Psoas muscle (tissue), 7 donors: ENCODE measurements at regions not wholly inside any gene's neighbourhood (a gene's known extent, or its start where the extent isn't known, plus 50 kb on each side); places are given as distances from the start of the nearest gene placed in this dataset.

Experiments
- ATAC-seq, 4 donors: fragments of 200-7000 bp; cut with Tn5 transposase; one replicate each; pipeline ENCODE4 v1.9.1; 2020; ENCODE audit warnings: moderate library complexity in 3 of 4, mild to moderate bottlenecking in 2 of 4
- DNase-seq, 2 donors: peaks; one replicate each; pipeline ENCODE4 v3.0.0-alpha.2; 2020
- H3K27ac ChIP-seq: fragments of 200-600 bp; one replicate; pipeline ENCODE4 v1.8.0; 2022
- H3K27me3 ChIP-seq, 3 donors: fragments of 200-600 bp in 1 of 3; one replicate each; pipeline versions ENCODE4 v1.6.1 to v1.8.0; 2013 to 2022; ENCODE audit warnings: low read length in 2 of 3, mild to moderate bottlenecking in 2 of 3, moderate library complexity in 1 of 3; ENCODE audit not compliant: insufficient read depth in 3 of 3
- H3K36me3 ChIP-seq, 2 donors: fragments of 200-600 bp in 1 of 2; one replicate each; pipeline versions ENCODE4 v1.6.1 to v1.8.0; 2013 to 2022; ENCODE audit warnings: low read depth in 1 of 2, mild to moderate bottlenecking in 1 of 2, moderate library complexity in 1 of 2; ENCODE audit not compliant: insufficient read depth in 1 of 2
- H3K4me1 ChIP-seq: fragments of 200-600 bp; one replicate; pipeline ENCODE4 v1.8.0; 2022
- H3K4me3 ChIP-seq: fragments of 200-600 bp; one replicate; pipeline ENCODE4 v1.8.0; 2022; ENCODE audit warnings: mild to moderate bottlenecking
- H3K9me3 ChIP-seq: fragments of 200-600 bp; one replicate; pipeline ENCODE4 v1.8.0; 2022
- WGBS, 3 donors: extraction: QIAGEN DNeasy Blood & Tissue Kit; methylation state at CpG; one replicate each; pipeline versions ENCODE4 v1.1.6 to v1.1.7; 2013; 5-methylcytosine and 5-hydroxymethylcytosine counted together
- intact Hi-C, 2 donors: fragments of 100-400 bp; cut with DNase I; formaldehyde crosslinking; loops; one replicate each; pipeline versions ENCODE4 v1.11.0 to v1.14.2; 2022
- TF ChIP-seq, protein P1 (sequence below): fragments of 200-600 bp; IDR thresholded peaks from one replicate; pipeline ENCODE4 v1.8.0; 2022; ENCODE audit warnings: antibody characterized with exemption
- donor health status: healthy with polysubstance abuse.
- donor health status: DM: no; HTN: no; CAD: no; lungs with moderate emphysema.
- donor health status: Bipolar disorder and iron deficiency.
- donor health status: healthy.
- donor health status: DM: yes; HTN: yes; CAD: no.
- donor health status: DM: no; HTN: no; CAD: no.
- donor health status: DM: yes; HTN: yes; CAD: no.

DNA sequence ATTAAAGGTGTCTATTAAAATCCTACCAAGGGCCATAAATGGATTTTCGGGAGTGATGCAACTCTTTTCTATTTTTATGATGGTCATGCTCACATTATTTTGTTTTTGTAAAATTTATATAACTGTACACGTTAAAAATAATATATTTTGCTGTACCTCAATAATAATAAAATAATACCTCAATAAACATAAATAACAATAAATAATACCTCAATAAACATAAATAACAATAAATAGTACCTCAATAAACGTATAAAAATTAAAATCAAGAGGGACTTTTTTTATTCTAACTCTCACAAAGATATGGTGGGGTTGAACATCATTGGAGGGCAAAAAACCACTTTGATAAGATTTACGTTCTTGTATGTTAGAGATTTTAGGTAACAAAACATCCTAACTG is 1189.6 kb upstream of the CELF2 start:
- H3K4me3 ChIP-seq, result no peak overlapping the region
- 84 to 85% (median 85%) methylated on average over 4 of the region's 4 CpGs for WGBS, 3 donors
- H3K9me3 ChIP-seq, result peaks cover 2% of the 10 kb centered on the region
- no peak for ATAC-seq
- H3K36me3 ChIP-seq, result no peaks in the 10 kb centered on the region
- no peak overlapping the region for H3K27ac ChIP-seq
- TF ChIP-seq, protein P1, sequence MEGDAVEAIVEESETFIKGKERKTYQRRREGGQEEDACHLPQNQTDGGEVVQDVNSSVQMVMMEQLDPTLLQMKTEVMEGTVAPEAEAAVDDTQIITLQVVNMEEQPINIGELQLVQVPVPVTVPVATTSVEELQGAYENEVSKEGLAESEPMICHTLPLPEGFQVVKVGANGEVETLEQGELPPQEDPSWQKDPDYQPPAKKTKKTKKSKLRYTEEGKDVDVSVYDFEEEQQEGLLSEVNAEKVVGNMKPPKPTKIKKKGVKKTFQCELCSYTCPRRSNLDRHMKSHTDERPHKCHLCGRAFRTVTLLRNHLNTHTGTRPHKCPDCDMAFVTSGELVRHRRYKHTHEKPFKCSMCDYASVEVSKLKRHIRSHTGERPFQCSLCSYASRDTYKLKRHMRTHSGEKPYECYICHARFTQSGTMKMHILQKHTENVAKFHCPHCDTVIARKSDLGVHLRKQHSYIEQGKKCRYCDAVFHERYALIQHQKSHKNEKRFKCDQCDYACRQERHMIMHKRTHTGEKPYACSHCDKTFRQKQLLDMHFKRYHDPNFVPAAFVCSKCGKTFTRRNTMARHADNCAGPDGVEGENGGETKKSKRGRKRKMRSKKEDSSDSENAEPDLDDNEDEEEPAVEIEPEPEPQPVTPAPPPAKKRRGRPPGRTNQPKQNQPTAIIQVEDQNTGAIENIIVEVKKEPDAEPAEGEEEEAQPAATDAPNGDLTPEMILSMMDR, result no peak
- no peaks in the 10 kb centered on the region for H3K4me1 ChIP-seq
- no peaks in the 10 kb centered on the region for H3K27me3 ChIP-seq
- intact Hi-C loops, result no loop called here
- no peak for DNase-seq

DNA sequence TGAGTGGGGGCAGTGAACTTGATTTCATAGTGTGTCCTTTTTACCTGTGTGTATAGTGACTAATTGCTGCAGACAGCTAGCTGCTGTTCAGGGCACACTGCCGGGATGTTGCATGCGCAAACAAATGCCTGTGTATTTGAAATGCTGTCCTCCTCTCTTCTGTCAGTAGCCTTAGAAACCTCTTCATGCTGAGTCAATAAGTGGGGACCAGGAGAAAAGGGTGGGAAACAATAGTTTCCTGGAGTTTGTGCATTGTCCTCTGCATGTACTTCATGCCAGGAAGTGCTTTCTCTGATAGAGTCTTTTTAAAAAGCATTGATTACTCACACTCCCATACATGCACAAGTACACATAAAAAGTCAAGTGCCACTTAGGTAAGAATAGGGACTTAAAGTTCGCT is 1183.7 kb upstream of the CELF2 start:
- no peak overlapping the region for H3K4me3 ChIP-seq
- no peak for DNase-seq

DNA sequence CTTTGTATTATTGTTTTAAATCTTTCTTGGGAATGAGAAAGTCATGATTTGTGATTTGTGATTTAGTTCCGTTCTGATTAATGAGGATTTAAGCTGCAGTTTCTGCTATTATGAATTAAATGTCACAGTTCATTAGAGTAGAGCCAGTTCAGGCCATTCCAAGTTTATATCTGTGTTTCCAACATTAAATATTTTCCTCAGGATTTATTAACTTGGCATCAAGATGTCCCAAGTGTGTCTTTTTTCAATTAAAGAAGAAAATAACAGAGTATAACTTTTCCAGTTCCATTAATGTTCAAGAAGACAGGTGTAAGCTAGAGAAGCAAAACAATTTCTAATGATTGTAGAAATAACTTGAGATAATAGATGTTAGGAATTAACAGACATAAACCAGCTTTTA is 1183.2 kb upstream of the CELF2 start:
- TF ChIP-seq, protein P1, result no peak
- no peak for DNase-seq
- H3K4me3 ChIP-seq, result no peak overlapping the region
- no peaks in the 10 kb centered on the region for H3K4me1 ChIP-seq
- ATAC-seq, result no peak
- peaks cover 2% of the 10 kb centered on the region for H3K9me3 ChIP-seq
- H3K27me3 ChIP-seq, result no peaks in the 10 kb centered on the region
- WGBS, 3 donors, result 14 to 24% (median 17%) methylated on average over 1 of the region's 1 CpG
- H3K36me3 ChIP-seq, result no peaks in the 10 kb centered on the region
- intact Hi-C loops, result no loop called here
- H3K27ac ChIP-seq, result no peak overlapping the region

More for the DNA sequence above, 1183.7 kb upstream of the CELF2 start:
- Histone ChIP-seq H3K27me3 (no peaks in the 10 kb centered on the region), H3K4me1 (no peaks in the 10 kb centered on the region), H3K36me3 (no peaks in the 10 kb centered on the region), H3K27ac (no peak overlapping the region), H3K9me3 (peaks cover 2% of the 10 kb centered on the region)
- TF ChIP-seq, protein P1, result no peak
- WGBS, 3 donors, result 32 to 35% (median 33%) methylated on average over 3 of the region's 3 CpGs
- ATAC-seq, result no peak
- intact Hi-C loops, result no loop called here

DNA sequence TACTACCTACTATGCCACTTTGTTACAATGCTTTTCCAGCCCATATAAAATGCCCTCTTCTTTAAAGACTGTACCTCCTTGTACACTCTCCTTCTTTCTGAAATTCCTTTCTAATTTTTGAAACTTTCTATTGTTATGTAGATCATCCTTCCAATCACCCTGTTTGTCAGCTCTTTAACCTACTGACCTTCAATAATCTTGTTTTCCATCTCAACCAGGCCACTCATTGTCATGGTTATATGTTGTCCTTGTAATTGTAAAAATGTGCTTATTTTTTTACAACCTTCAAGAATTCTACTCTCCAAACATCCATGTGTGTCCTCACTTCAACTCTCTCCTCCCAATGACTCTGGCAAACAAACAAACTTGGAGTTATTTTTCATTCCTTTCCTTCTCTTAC is 1172.6 kb upstream of the CELF2 start:
- Histone ChIP-seq H3K36me3 (no peaks in the 10 kb centered on the region), H3K4me3 (no peak overlapping the region), H3K9me3 (no peaks in the 10 kb centered on the region), H3K4me1 (no peaks in the 10 kb centered on the region), H3K27ac (no peak overlapping the region), H3K27me3 (no peaks in the 10 kb centered on the region)
- TF ChIP-seq, protein P1, result no peak
- intact Hi-C loops, result no loop called here
- DNase-seq, result no peak
- ATAC-seq, result no peak

DNA sequence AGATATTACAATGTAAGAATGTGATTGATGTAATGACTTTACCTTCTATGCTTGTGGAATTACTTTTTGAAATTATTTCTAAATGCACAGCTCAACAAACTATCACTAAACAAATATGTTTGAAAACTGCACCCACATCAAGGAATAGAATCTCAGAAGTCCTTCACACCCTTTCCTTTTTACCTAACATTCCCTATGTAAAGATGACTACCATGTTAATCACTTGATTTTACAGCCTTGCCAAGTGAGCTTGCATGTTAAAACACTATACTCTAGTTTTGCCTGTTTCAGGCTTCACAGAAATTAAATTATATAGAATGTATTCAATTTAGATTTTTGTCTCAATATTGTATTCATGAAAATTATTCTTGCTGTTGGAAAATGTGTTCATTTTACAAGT is 1169.4 kb upstream of the CELF2 start:
- Histone ChIP-seq H3K4me3 (no peak overlapping the region), H3K4me1 (no peaks in the 10 kb centered on the region), H3K27me3 (no peaks in the 10 kb centered on the region), H3K9me3 (no peaks in the 10 kb centered on the region), H3K36me3 (no peaks in the 10 kb centered on the region), H3K27ac (no peak overlapping the region)
- DNase-seq (no peak), ATAC-seq (no peak)
- intact Hi-C loops, result no loop called here
- TF ChIP-seq, protein P1, result no peak
